SU-DHL-6 (cell line): ENCODE measurements at regions not wholly inside any gene's neighbourhood (a gene's known extent, or its start where the extent isn't known, plus 50 kb on each side); places are given as distances from the start of the nearest gene placed in this dataset.

ENCODE experiments used
- CTCF ChIP-seq: fragments of 200-600 bp; sonication (generic); IDR thresholded peaks from one replicate; pipeline ENCODE4 v1.5.1; 2017; ENCODE audit warnings: antibody characterized with exemption, mild to moderate bottlenecking, low read length, moderate library complexity; ENCODE audit not compliant: insufficient read depth, poor library complexity, severe bottlenecking
- EZH2phosphoT487 ChIP-seq: fragments of 200-600 bp; sonication (generic), shearing (Covaris generic); conservative IDR thresholded peaks from 2 replicates; pipeline ENCODE4 v1.6.1; 2018; ENCODE audit warnings: mild to moderate bottlenecking, antibody characterized with exemption, low read length, moderate library complexity, mixed read lengths

GRCh38 chr9:118940473-118940872, 428.8 kb downstream of the BRINP1 start:
- TF ChIP-seq EZH2phosphoT487 (no peak), CTCF (no peak)
